H1 (cell line): ENCODE measurements at regions not wholly inside any gene's neighbourhood (a gene's known extent, or its start where the extent isn't known, plus 50 kb on each side); places are given as distances from the start of the nearest gene placed in this dataset.

Experiments
- CTCF ChIA-PET: fragments of 300-600 bp; sonication (Branson Sonifier 250); formaldehyde crosslinking; loops from one replicate; lab custom pipeline; 2021; ENCODE audit not compliant: partially characterized antibody; lab: Charles Lee
- POLR2A ChIA-PET: fragments of 300-600 bp; sonication (Branson Sonifier 250); formaldehyde crosslinking; loops from one replicate; lab custom pipeline; 2021; ENCODE audit warnings: inconsistent platforms; ENCODE audit not compliant: partially characterized antibody; lab: Charles Lee
- DNase-seq, 2 experiments: peaks; one replicate each; pipeline versions ENCODE4 v3.0.0 to v3.0.0-alpha.2; 2010 to 2022; ENCODE audit warnings: low spot score in 2 of 2, low read depth in 1 of 2, mixed read lengths in 1 of 2
- FAIRE-seq: peaks from 2 replicates; lab custom pipeline; 2011; peaks lifted over from hg19 to GRCh38; lab: Jason Lieb, UNC
- H2AFZ ChIP-seq: 2 replicates; pipeline ENCODE4 v1.8.1; 2012; ENCODE audit warnings: low read length, inconsistent platforms
- H2AK5ac ChIP-seq: 2 replicates; pipeline ENCODE4 v1.6.1; 2013; ENCODE audit warnings: low read depth, low read length
- H2BK120ac ChIP-seq: replicated peaks from 2 replicates; pipeline ENCODE3; 2013; ENCODE audit warnings: low read depth, low read length, inconsistent platforms
- H2BK12ac ChIP-seq: 2 replicates; pipeline ENCODE4 v1.6.1; 2013; ENCODE audit warnings: low read depth, low read length
- H2BK15ac ChIP-seq: 2 replicates; pipeline ENCODE4 v1.6.1; 2013; ENCODE audit warnings: low read length
- H2BK20ac ChIP-seq: 2 replicates; pipeline ENCODE4 v1.6.1; 2013; ENCODE audit warnings: low read length
- H2BK5ac ChIP-seq: 2 replicates; pipeline ENCODE4 v1.6.1; 2013; ENCODE audit warnings: low read depth, low read length
- H3K14ac ChIP-seq: 2 replicates; pipeline ENCODE4 v1.6.1; 2013; ENCODE audit warnings: inconsistent platforms; ENCODE audit not compliant: insufficient read length
- H3K18ac ChIP-seq: 2 replicates; pipeline ENCODE4 v1.6.1; 2013; ENCODE audit warnings: low read length; ENCODE audit errors: extremely low read depth
- H3K23ac ChIP-seq: 2 replicates; pipeline ENCODE4 v1.6.1; 2013; ENCODE audit warnings: inconsistent platforms; ENCODE audit not compliant: insufficient read length
- H3K23me2 ChIP-seq: 2 replicates; pipeline ENCODE4 v1.6.1; 2013; ENCODE audit warnings: low read depth, low read length
- H3K27ac ChIP-seq: 2 replicates; pipeline ENCODE4 v1.6.1; 2011; ENCODE audit warnings: low read depth, low read length, inconsistent platforms
- H3K27me3 ChIP-seq, 4 experiments: replicated peaks in 1 of 4; 1 replicate in 1 of 4; 2 replicates in 3 of 4; pipeline versions ENCODE4 v1.6.1 to v1.8.1; 2011 to 2013; ENCODE audit warnings: low read length in 3 of 4, mild to moderate bottlenecking in 3 of 4, inconsistent platforms in 2 of 4, mixed read lengths in 2 of 4, moderate library complexity in 1 of 4; ENCODE audit not compliant: control insufficient read depth in 3 of 4, insufficient read depth in 3 of 4; ENCODE audit errors: extremely low read depth in 1 of 4
- H3K36me3 ChIP-seq, 4 experiments: 2 replicates each; pipeline versions ENCODE4 v1.6.1 to v1.8.1; 2011 to 2013; ENCODE audit warnings: mild to moderate bottlenecking in 4 of 4, low read length in 3 of 4, moderate library complexity in 2 of 4, control low read depth in 1 of 4, inconsistent platforms in 1 of 4; ENCODE audit not compliant: insufficient read depth in 4 of 4, control insufficient read depth in 2 of 4
- H3K4ac ChIP-seq: replicated peaks from 2 replicates; pipeline ENCODE3; 2013; ENCODE audit warnings: low read length, low read depth, mixed read lengths, inconsistent platforms; ENCODE audit not compliant: insufficient read length
- H3K4me1 ChIP-seq, 4 experiments: replicated peaks in 1 of 4; 1 replicate in 1 of 4; 2 replicates in 3 of 4; pipeline versions ENCODE4 v1.6.1 to v1.8.1; 2011 to 2013; ENCODE audit warnings: low read length in 3 of 4, inconsistent platforms in 2 of 4, mixed read lengths in 1 of 4; ENCODE audit not compliant: insufficient read depth in 4 of 4, control insufficient read depth in 3 of 4
- H3K4me2 ChIP-seq, 2 experiments: 2 replicates each; pipeline versions ENCODE4 v1.6.1 to v1.8.1; 2011 to 2013; ENCODE audit warnings: low read depth in 2 of 2, low read length in 2 of 2, control low read depth in 1 of 2, inconsistent platforms in 1 of 2, mild to moderate bottlenecking in 1 of 2; ENCODE audit not compliant: insufficient read depth in 1 of 2
- H3K4me3 ChIP-seq, 4 experiments: fragments of 200-600, 300-600 bp in 1 of 4; sonication (generic), shearing (Covaris generic), sonication (Bioruptor Twin) in 1 of 4; 2 replicates each; pipeline versions ENCODE4 v1.5.1 to v1.8.1; 2011 to 2016; ENCODE audit warnings: low read length in 4 of 4, low read depth in 3 of 4, control low read depth in 2 of 4, inconsistent platforms in 2 of 4, mild to moderate bottlenecking in 2 of 4, mixed read lengths in 1 of 4, moderate library complexity in 1 of 4; ENCODE audit not compliant: insufficient read depth in 2 of 4; ENCODE audit errors: extremely low read depth in 1 of 4
- H3K56ac ChIP-seq: replicated peaks from 2 replicates; pipeline ENCODE3; 2013; ENCODE audit warnings: low read depth, mild to moderate bottlenecking, mixed read lengths, low read length, inconsistent platforms; ENCODE audit not compliant: insufficient read length
- H3K79me1 ChIP-seq: 2 replicates; pipeline ENCODE4 v1.6.1; 2013; ENCODE audit warnings: low read depth, low read length, control low read depth
- H3K79me2 ChIP-seq, 2 experiments: 2 replicates each; pipeline versions ENCODE4 v1.6.1 to v1.8.1; 2012 to 2013; ENCODE audit warnings: low read length in 2 of 2, mild to moderate bottlenecking in 2 of 2, inconsistent platforms in 1 of 2; ENCODE audit not compliant: insufficient read depth in 2 of 2, control insufficient read depth in 1 of 2
- H3K9ac ChIP-seq, 4 experiments: replicated peaks in 1 of 4; 1 replicate in 1 of 4; 2 replicates in 3 of 4; pipeline versions ENCODE4 v1.6.1 to v1.8.1; 2011 to 2013; ENCODE audit warnings: low read depth in 3 of 4, low read length in 3 of 4, control low read depth in 2 of 4, mild to moderate bottlenecking in 2 of 4, moderate library complexity in 2 of 4, inconsistent platforms in 1 of 4; ENCODE audit errors: extremely low read depth in 1 of 4
- H3K9me3 ChIP-seq, 2 experiments: 2 replicates each; pipeline versions ENCODE4 v1.6.1 to v1.8.1; 2012 to 2013; ENCODE audit warnings: mild to moderate bottlenecking in 2 of 2, moderate library complexity in 2 of 2, control low read depth in 1 of 2, inconsistent platforms in 1 of 2, low read depth in 1 of 2, low read length in 1 of 2, mixed read lengths in 1 of 2; ENCODE audit not compliant: insufficient read depth in 2 of 2
- H4K20me1 ChIP-seq, 2 experiments: replicated peaks in 1 of 2; 2 replicates each; pipeline versions ENCODE3 to v1.8.1; 2011 to 2013; ENCODE audit warnings: inconsistent platforms in 2 of 2, low read length in 2 of 2, mild to moderate bottlenecking in 1 of 2; ENCODE audit not compliant: insufficient read depth in 2 of 2, control insufficient read depth in 1 of 2
- H4K5ac ChIP-seq: 2 replicates; pipeline ENCODE4 v1.6.1; 2013; ENCODE audit warnings: low read length, low read depth, mixed read lengths, inconsistent platforms; ENCODE audit not compliant: insufficient read length
- H4K8ac ChIP-seq: 2 replicates; pipeline ENCODE4 v1.8.0; 2013; ENCODE audit warnings: mild to moderate bottlenecking, moderate library complexity, low read length, inconsistent platforms; ENCODE audit not compliant: insufficient read depth; ENCODE audit errors: extremely low read depth
- H4K91ac ChIP-seq: replicated peaks from 2 replicates; pipeline ENCODE3; 2013; ENCODE audit warnings: low read length, mixed read lengths, inconsistent platforms; ENCODE audit not compliant: insufficient read length
- BCL11A ChIP-seq, 2 experiments: IDR thresholded peaks; one replicate each; pipeline ENCODE4 v1.6.1; 2011; ENCODE audit warnings: low read depth in 2 of 2, low read length in 2 of 2, mild to moderate bottlenecking in 2 of 2
- CBX5 ChIP-seq: fragments of 300-800, 300-1000 bp; sonication (generic); IDR thresholded peaks from 2 replicates; pipeline ENCODE4 v1.7.1; 2016; ENCODE audit warnings: antibody characterized with exemption, low read length, low read depth
- KDM5A ChIP-seq: fragments of 200-600 bp; IDR thresholded peaks from 2 replicates; pipeline ENCODE4 v1.7.1; 2012; ENCODE audit warnings: mild to moderate bottlenecking, low read length, inconsistent platforms, mixed read lengths
- RBBP5 ChIP-seq: IDR thresholded peaks from 2 replicates; pipeline ENCODE4 v1.7.1; 2012; ENCODE audit warnings: low read depth, mild to moderate bottlenecking, inconsistent platforms, low read length, moderate library complexity, borderline replicate concordance
- SAP30 ChIP-seq: fragments of 300-600 bp; sonication (generic); IDR thresholded peaks from 2 replicates; pipeline ENCODE4 v1.7.1; 2012; ENCODE audit warnings: low read length, moderate library complexity, mild to moderate bottlenecking, inconsistent platforms; ENCODE audit not compliant: insufficient read depth, insufficient replicate concordance
- SIN3A ChIP-seq, 2 experiments: IDR thresholded peaks in 1 of 2; conservative IDR thresholded peaks in 1 of 2; 2 replicates each; pipeline ENCODE4 v1.6.1; 2011 to 2012; ENCODE audit warnings: low read length in 2 of 2, improper control_type of control experiment in 1 of 2, low read depth in 1 of 2, mild to moderate bottlenecking in 1 of 2
- SP1 ChIP-seq: IDR thresholded peaks from 2 replicates; pipeline ENCODE4 v1.6.1; 2011; ENCODE audit warnings: low read depth, low read length
- SP2 ChIP-seq: IDR thresholded peaks from 2 replicates; pipeline ENCODE4 v1.6.1; 2012; ENCODE audit warnings: mild to moderate bottlenecking, low read length, inconsistent platforms
- TEAD4 ChIP-seq: IDR thresholded peaks from 2 replicates; pipeline ENCODE4 v1.6.1; 2012; ENCODE audit warnings: low read depth, low read length, inconsistent platforms, mixed read lengths
- WGBS, 2 experiments: shearing (Covaris generic) in 1 of 2; methylation state at CpG; one replicate each; pipeline versions ENCODE4 v1.1.6 to v1.1.7; 2013 to 2015; ENCODE audit warnings: low lambda C conversion rate in 2 of 2, mixed read lengths in 2 of 2, inconsistent platforms in 1 of 2, low coverage in 1 of 2, missing lambda C conversion rate in 1 of 2; ENCODE audit not compliant: insufficient replicate concordance in 2 of 2, insufficient coverage in 1 of 2, insufficient read length in 1 of 2; ENCODE audit errors: extremely low coverage in 1 of 2, missing lambda C conversion rate in 1 of 2; 5-methylcytosine and 5-hydroxymethylcytosine counted together
- TF ChIP-seq, protein P1 (sequence below): IDR thresholded peaks from 2 replicates; pipeline ENCODE4 v1.6.1; 2012; ENCODE audit warnings: inconsistent platforms

GRCh38 chr16:62717026-62717425, 680.8 kb upstream of the CDH8 start:
- TF ChIP-seq, protein P1, sequence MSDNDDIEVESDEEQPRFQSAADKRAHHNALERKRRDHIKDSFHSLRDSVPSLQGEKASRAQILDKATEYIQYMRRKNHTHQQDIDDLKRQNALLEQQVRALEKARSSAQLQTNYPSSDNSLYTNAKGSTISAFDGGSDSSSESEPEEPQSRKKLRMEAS = no peak
- TF ChIP-seq RBBP5 (no peak), SP1 (no peak), SAP30 (no peak), CBX5 (no peak), KDM5A (no peak), SP2 (no peak), TEAD4 (no peak), BCL11A (IDR thresholded peaks at IDR 0.05; ENCODE audit: low read depth in 2 of 2, low read length in 2 of 2) (no peak), SIN3A (conservative IDR thresholded peaks at IDR 0.05 in 1 of 2, IDR thresholded peaks at IDR 0.05 in 1 of 2; ENCODE audit: low read depth in 1 of 2, low read length in 2 of 2) (no peak)
- TF ChIP-seq, all 59 proteins: peak for 0
- no peaks in the 10 kb centered on the region for H3K4me1 ChIP-seq
- no peak overlapping the region for H4K5ac ChIP-seq
- FAIRE-seq (no peak), DNase-seq (no peak)
- CTCF ChIA-PET = no interaction called here
- H3K4me3 ChIP-seq = no peak overlapping the region
- H2BK120ac ChIP-seq = no peak overlapping the region
- no peak overlapping the region for H2BK12ac ChIP-seq
- no peak overlapping the region for H2AK5ac ChIP-seq
- H3K23me2 ChIP-seq = no peaks in the 10 kb centered on the region
- no peak overlapping the region for H2BK5ac ChIP-seq
- no peak overlapping the region for H2BK20ac ChIP-seq
- H3K14ac ChIP-seq = no peak overlapping the region
- H4K8ac ChIP-seq = no peak overlapping the region
- H3K79me1 ChIP-seq = no peaks in the 10 kb centered on the region
- H2AFZ ChIP-seq = no peak overlapping the region
- H3K27me3 ChIP-seq = no peaks in the 10 kb centered on the region
- WGBS, 2 experiments = 95% methylated on average over 2 of the region's 2 CpGs; no CpG with 5 or more reads in 1 of the 2 experiments
- H4K20me1 ChIP-seq = no peaks in the 10 kb centered on the region
- H3K79me2 ChIP-seq = no peaks in the 10 kb centered on the region
- H3K36me3 ChIP-seq = no peaks in the 10 kb centered on the region
- no peak overlapping the region for H3K4me2 ChIP-seq
- H3K9ac ChIP-seq = no peak overlapping the region
- no peaks in the 10 kb centered on the region for H3K9me3 ChIP-seq
- H3K18ac ChIP-seq = no peak overlapping the region
- H3K23ac ChIP-seq = no peak overlapping the region
- H3K56ac ChIP-seq = no peak overlapping the region
- no peak overlapping the region for H2BK15ac ChIP-seq
- no peak overlapping the region for H3K27ac ChIP-seq
- H3K4ac ChIP-seq = no peak overlapping the region
- POLR2A ChIA-PET = no interaction called here
- H4K91ac ChIP-seq = no peak overlapping the region
